Stomach smooth muscle (tissue), 2 donors: ENCODE measurements at regions not wholly inside any gene's neighbourhood (a gene's known extent, or its start where the extent isn't known, plus 50 kb on each side); places are given as distances from the start of the nearest gene placed in this dataset.

Experiments used
- H3K27ac ChIP-seq: one replicate; pipeline ENCODE4 v1.7.0; 2013; ENCODE audit warnings: mild to moderate bottlenecking, low read length, inconsistent platforms
- H3K27me3 ChIP-seq, 2 donors: one replicate each; pipeline ENCODE4 v1.7.0; 2013; ENCODE audit warnings: low read length in 2 of 2; ENCODE audit not compliant: insufficient read depth in 2 of 2, control insufficient read depth in 1 of 2
- H3K36me3 ChIP-seq, 2 donors: one replicate each; pipeline ENCODE4 v1.7.0; 2013; ENCODE audit warnings: low read length in 2 of 2; ENCODE audit not compliant: control insufficient read depth in 2 of 2, insufficient read depth in 2 of 2
- H3K4me1 ChIP-seq: one replicate; pipeline ENCODE4 v1.7.0; 2013; ENCODE audit warnings: low read length; ENCODE audit not compliant: control insufficient read depth, insufficient read depth
- H3K4me3 ChIP-seq, 2 donors: one replicate each; pipeline ENCODE4 v1.7.0; 2013; ENCODE audit warnings: low read length in 2 of 2
- H3K9ac ChIP-seq, 2 donors: one replicate each; pipeline ENCODE4 v1.7.0; 2013; ENCODE audit warnings: low read length in 2 of 2, mild to moderate bottlenecking in 1 of 2
- H3K9me3 ChIP-seq, 2 donors: one replicate each; pipeline ENCODE4 v1.7.0; 2013; ENCODE audit warnings: low read length in 2 of 2; ENCODE audit not compliant: control insufficient read depth in 2 of 2
- donor health status: healthy.
- donor health status: Pancreatic carcinoma.

GRCh38 chr6:104226790-104227446 lies 632.8 kb downstream of the HACE1 start:
- no peak overlapping the region for H3K4me3 ChIP-seq
- peaks cover 4% of the 10 kb centered on the region for H3K4me1 ChIP-seq
- no peak overlapping the region for H3K27ac ChIP-seq
- no peaks in the 10 kb centered on the region for H3K9me3 ChIP-seq
- no peaks in the 10 kb centered on the region for H3K36me3 ChIP-seq
- H3K9ac ChIP-seq, result no peak overlapping the region
- no peaks in the 10 kb centered on the region for H3K27me3 ChIP-seq

DNA sequence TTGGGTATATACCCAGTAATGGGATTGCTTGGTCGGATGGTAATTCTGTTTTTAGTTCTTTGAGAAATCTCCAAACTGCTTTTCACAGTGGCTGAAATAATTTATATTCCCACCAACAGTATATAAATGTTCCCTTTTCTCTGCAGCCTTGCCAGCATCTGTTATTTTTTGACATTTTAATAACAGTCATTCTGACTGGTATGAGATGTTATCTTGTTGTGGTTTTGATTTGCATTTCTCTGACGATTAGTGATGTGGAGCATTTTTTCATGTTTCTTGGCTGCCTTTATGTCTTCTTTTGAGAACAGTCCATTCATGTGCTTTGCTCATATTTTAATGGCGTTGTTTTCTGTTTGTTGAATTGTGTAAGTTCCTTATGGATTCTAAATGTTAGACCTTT lies 641.6 kb downstream of the HACE1 start:
- H3K27me3 ChIP-seq, result no peaks in the 10 kb centered on the region

DNA sequence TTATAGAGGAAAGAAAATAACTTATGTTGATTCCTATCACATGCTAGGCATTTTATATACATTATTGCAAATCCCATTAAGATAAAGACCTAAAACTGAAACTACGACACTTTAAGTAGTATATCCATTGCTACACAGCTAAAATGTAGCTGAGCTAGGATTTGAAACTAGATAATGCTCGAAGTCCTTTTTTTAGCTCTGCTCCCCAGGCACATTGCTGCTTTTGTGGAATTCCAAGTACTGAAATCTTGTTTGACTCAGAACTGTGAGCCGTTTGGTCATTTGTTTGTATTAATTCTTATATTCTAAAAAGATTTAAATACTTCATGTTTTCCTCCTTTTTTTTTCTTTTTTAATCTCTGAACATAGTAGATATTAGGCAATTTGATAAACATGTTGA lies 644.8 kb downstream of the HACE1 start:
- Histone ChIP-seq H3K4me1 (no peaks in the 10 kb centered on the region), H3K27ac (no peak overlapping the region), H3K9me3 (no peaks in the 10 kb centered on the region), H3K9ac (no peak overlapping the region), H3K27me3 (no peaks in the 10 kb centered on the region), H3K4me3 (no peak overlapping the region), H3K36me3 (no peaks in the 10 kb centered on the region)

More for the DNA sequence above, 641.6 kb downstream of the HACE1 start:
- Histone ChIP-seq H3K36me3 (no peaks in the 10 kb centered on the region), H3K27ac (no peak overlapping the region), H3K4me1 (no peaks in the 10 kb centered on the region), H3K9me3 (no peaks in the 10 kb centered on the region), H3K9ac (no peak overlapping the region), H3K4me3 (no peak overlapping the region)

DNA sequence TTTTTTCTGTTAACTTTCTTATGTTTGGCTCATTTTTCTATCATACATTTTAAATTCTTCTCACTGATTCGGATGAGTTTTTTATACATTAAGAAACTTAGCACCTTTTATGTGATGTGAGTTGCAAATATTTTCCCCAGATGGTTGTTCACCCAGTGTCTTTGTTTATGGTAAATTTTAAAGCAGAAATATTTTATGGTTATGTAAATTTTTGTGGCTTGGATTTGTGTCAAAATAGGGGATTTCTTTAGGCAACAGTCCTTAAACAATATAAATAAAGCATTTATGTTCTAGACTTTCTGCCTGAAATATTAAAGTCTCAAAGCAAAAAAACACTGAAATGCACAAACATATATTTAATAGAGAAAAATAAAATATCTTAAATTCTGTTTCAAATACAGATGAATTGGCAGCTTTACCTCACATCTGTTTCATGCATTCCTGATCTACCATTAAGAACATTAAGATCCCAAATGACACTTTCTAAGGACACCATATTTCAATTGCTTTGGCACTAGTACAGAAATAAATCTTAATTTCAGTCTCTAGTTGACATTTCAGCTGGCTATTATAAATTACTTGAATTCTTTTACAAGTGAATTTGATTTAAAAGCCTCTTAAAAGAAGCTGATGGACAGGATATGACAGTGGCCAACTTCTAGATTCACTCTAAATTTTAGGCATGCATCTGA lies 646.6 kb downstream of the HACE1 start:
- H3K9ac ChIP-seq, result no peak overlapping the region
- no peaks in the 10 kb centered on the region for H3K36me3 ChIP-seq
- no peaks in the 10 kb centered on the region for H3K4me1 ChIP-seq
- H3K9me3 ChIP-seq, result no peaks in the 10 kb centered on the region
- H3K27ac ChIP-seq, result no peak overlapping the region
- H3K27me3 ChIP-seq, result no peaks in the 10 kb centered on the region
- no peak overlapping the region for H3K4me3 ChIP-seq

- Histone ChIP-seq H3K27me3 (no peaks in the 10 kb centered on the region), H3K36me3 (no peaks in the 10 kb centered on the region), H3K4me1 (no peaks in the 10 kb centered on the region)
Measured at GRCh38 chr6:104207635-104208034, 652.1 kb downstream of the HACE1 start.

GRCh38 chr6:104201557-104201956 lies 658.2 kb downstream of the HACE1 start:
- Histone ChIP-seq H3K27ac (no peak overlapping the region), H3K36me3 (no peaks in the 10 kb centered on the region), H3K27me3 (no peaks in the 10 kb centered on the region), H3K4me3 (no peak overlapping the region), H3K4me1 (no peaks in the 10 kb centered on the region), H3K9ac (no peak overlapping the region), H3K9me3 (peaks cover 0 to 5% of the 10 kb centered on the region in 2 donors)

More at GRCh38 chr6:104207635-104208034, 652.1 kb downstream of the HACE1 start:
- Histone ChIP-seq H3K4me3 (no peak overlapping the region), H3K27ac (no peak overlapping the region), H3K9me3 (peaks cover 0 to 5% of the 10 kb centered on the region in 2 donors), H3K9ac (no peak overlapping the region)

DNA sequence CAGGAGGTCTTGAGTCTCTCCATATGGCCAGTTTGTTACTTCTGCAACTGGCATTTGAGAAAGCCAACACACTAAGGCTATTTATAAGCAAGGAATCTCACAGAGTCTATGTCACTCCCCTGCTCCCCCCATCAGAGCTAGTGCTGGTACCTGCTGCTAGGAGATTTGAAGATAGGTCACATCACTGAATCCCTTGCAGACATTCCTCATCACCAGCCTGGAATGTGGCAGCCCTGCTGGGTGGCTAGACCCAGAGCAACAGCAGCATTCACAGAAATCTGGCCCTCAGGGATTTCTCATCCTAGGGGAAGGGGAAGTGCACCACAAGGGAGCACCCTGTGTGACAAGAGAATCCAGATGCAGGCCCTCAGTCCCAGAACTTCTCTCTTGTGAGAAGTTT lies 672.1 kb downstream of the HACE1 start:
- H3K27me3 ChIP-seq, result no peaks in the 10 kb centered on the region
- no peak overlapping the region for H3K27ac ChIP-seq
- H3K9me3 ChIP-seq, result no peaks in the 10 kb centered on the region
- no peak overlapping the region for H3K9ac ChIP-seq
- H3K4me3 ChIP-seq, result no peak overlapping the region
- no peaks in the 10 kb centered on the region for H3K36me3 ChIP-seq
- H3K4me1 ChIP-seq, result no peaks in the 10 kb centered on the region

DNA sequence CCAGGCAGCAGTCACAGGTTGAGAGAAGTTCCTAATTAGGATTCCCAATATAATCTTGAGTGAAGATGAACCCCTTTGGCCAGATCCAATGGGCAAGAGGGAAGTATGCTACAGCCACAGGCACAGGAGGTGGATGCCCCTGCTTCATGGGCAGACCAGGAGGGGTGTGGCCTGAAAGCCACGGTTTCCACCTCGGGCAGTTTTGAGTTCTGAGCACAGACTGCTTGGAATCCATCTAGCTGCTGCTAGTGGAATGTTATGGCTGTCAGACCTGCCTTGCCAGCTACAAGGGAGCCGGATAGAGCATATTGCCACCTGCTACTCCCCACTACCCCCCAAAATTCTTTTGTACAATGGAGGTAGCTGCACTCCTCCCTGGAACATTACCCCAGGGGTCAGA lies 672.9 kb downstream of the HACE1 start:
- Histone ChIP-seq H3K36me3 (no peaks in the 10 kb centered on the region), H3K9me3 (no peaks in the 10 kb centered on the region), H3K27me3 (no peaks in the 10 kb centered on the region), H3K4me3 (no peak overlapping the region), H3K9ac (no peak overlapping the region), H3K4me1 (no peaks in the 10 kb centered on the region), H3K27ac (no peak overlapping the region)

GRCh38 chr6:104183816-104184435 lies 675.8 kb downstream of the HACE1 start:
- no peak overlapping the region for H3K9ac ChIP-seq
- no peaks in the 10 kb centered on the region for H3K4me1 ChIP-seq
- no peaks in the 10 kb centered on the region for H3K36me3 ChIP-seq
- no peak overlapping the region for H3K27ac ChIP-seq
- H3K27me3 ChIP-seq, result no peaks in the 10 kb centered on the region
- no peak overlapping the region for H3K4me3 ChIP-seq
- no peaks in the 10 kb centered on the region for H3K9me3 ChIP-seq

DNA sequence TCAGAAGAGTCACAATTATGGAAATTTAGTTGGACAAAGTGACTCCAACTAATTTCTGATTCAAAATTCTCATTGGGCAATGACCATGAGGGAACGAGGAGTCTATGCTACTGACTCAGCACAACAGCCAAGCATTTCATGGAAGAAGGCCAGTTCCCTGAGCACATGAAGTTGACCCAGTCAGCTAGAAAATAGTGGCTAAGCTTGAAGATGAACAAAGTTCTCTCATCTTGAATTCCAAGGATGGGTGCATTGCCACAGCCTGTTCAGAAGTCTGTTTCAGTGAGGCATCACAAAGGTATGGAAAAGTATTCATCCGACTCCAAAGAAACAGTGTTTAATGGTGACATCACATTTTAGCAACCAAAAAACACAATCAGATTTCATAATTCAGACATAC lies 676.9 kb downstream of the HACE1 start:
- H3K27me3 ChIP-seq, result no peaks in the 10 kb centered on the region

GRCh38 chr6:104173668-104174067 lies 686.1 kb downstream of the HACE1 start:
- Histone ChIP-seq H3K4me1 (no peaks in the 10 kb centered on the region), H3K4me3 (no peak overlapping the region), H3K27ac (no peak overlapping the region), H3K9ac (no peak overlapping the region), H3K36me3 (no peaks in the 10 kb centered on the region), H3K27me3 (no peaks in the 10 kb centered on the region), H3K9me3 (no peaks in the 10 kb centered on the region)

More for the DNA sequence above, 676.9 kb downstream of the HACE1 start:
- Histone ChIP-seq H3K4me1 (no peaks in the 10 kb centered on the region), H3K4me3 (no peak overlapping the region), H3K9me3 (no peaks in the 10 kb centered on the region), H3K9ac (no peak overlapping the region), H3K36me3 (no peaks in the 10 kb centered on the region), H3K27ac (no peak overlapping the region)
